ENCODE measurements at regions not wholly inside any gene's neighbourhood (a gene's known extent, or its start where the extent isn't known, plus 50 kb on each side); places are given as distances from the start of the nearest gene placed in this dataset.

- TF ChIP-seq, protein P1, sequence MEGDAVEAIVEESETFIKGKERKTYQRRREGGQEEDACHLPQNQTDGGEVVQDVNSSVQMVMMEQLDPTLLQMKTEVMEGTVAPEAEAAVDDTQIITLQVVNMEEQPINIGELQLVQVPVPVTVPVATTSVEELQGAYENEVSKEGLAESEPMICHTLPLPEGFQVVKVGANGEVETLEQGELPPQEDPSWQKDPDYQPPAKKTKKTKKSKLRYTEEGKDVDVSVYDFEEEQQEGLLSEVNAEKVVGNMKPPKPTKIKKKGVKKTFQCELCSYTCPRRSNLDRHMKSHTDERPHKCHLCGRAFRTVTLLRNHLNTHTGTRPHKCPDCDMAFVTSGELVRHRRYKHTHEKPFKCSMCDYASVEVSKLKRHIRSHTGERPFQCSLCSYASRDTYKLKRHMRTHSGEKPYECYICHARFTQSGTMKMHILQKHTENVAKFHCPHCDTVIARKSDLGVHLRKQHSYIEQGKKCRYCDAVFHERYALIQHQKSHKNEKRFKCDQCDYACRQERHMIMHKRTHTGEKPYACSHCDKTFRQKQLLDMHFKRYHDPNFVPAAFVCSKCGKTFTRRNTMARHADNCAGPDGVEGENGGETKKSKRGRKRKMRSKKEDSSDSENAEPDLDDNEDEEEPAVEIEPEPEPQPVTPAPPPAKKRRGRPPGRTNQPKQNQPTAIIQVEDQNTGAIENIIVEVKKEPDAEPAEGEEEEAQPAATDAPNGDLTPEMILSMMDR (IDR thresholded peaks at IDR 0.05), result no peak
- TF ChIP-seq POLR2A (IDR thresholded peaks at IDR 0.05), result no peak
- no peak for TF ChIP-seq EP300 (IDR thresholded peaks at IDR 0.05)
These were observed 551.4 kb downstream of the PRKD1 start for GRCh38 chr14:29376237-29376636.
